OCI-LY3 (cell line): ENCODE measurements at regions not wholly inside any gene's neighbourhood (a gene's known extent, or its start where the extent isn't known, plus 50 kb on each side); places are given as distances from the start of the nearest gene placed in this dataset.
"Not testable (repeated sequence)": the region's sequence is repeated elsewhere in the genome, so short reads cannot be mapped to it uniquely, and the experiment has no call there.

Experiments used
- CTCF ChIP-seq: fragments of 200-600, 300-600 bp; sonication (generic); IDR thresholded peaks from 2 replicates; pipeline ENCODE4 v1.5.1; 2014; ENCODE audit warnings: antibody characterized with exemption, low read length, low read depth
- EZH2phosphoT487 ChIP-seq: fragments of 200-600 bp; shearing (Covaris generic); IDR thresholded peaks from 2 replicates; pipeline ENCODE4 v1.6.1; 2018; ENCODE audit warnings: antibody characterized with exemption, mixed run types, low read depth

DNA sequence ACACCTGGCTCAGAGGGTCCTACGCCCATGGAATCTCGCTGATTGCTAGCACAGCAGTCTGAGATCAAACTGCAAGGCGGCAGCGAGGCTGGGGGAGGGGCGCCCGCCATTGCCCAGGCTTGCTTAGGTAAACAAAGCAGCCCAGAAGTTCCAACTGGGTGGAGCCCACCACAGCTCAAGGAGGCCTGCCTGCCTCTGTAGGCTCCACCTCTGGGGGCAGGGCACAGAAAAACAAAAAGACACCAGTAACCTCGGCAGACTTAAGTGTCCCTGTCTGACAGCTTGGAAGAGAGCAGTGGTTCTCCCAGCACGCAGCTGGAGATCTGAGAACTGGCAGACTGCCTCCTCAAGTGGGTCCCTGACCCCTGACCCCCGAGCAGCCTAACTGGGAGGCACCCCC is 281.3 kb downstream of the LMBRD1 start:
- not testable (repeated sequence) for TF ChIP-seq CTCF, EZH2phosphoT487
